HCT116 (cell line): ENCODE measurements at regions not wholly inside any gene's neighbourhood (a gene's known extent, or its start where the extent isn't known, plus 50 kb on each side); places are given as distances from the start of the nearest gene placed in this dataset.

Experiments
- ATF3 ChIP-seq: IDR thresholded peaks from 2 replicates; pipeline ENCODE4 v1.6.1; 2012
- CTCF ChIP-seq, 3 experiments: fragments of 200-600 bp in 1 of 3; sonication (generic) in 1 of 3; IDR thresholded peaks in 2 of 3; conservative IDR thresholded peaks in 1 of 3; 2 replicates each; pipeline ENCODE4 v1.5.1; 2012 to 2017; ENCODE audit warnings: low read depth in 2 of 3, low read length in 2 of 3, antibody characterized with exemption in 1 of 3, borderline replicate concordance in 1 of 3, control low read depth in 1 of 3, mild to moderate bottlenecking in 1 of 3, mixed read lengths in 1 of 3, mixed run types in 1 of 3, moderate library complexity in 1 of 3; ENCODE audit not compliant: insufficient read depth in 1 of 3
- POLR2A ChIP-seq: IDR thresholded peaks from 2 replicates; pipeline ENCODE4 v1.7.0; 2011; ENCODE audit warnings: borderline replicate concordance; ENCODE audit not compliant: insufficient read depth, insufficient read length; ENCODE audit errors: extremely low read depth
- POLR2AphosphoS5 ChIP-seq: IDR thresholded peaks from 2 replicates; pipeline ENCODE4 v1.6.1; 2011; ENCODE audit warnings: mild to moderate bottlenecking, low read depth, low read length, moderate library complexity
- SIN3A ChIP-seq: IDR thresholded peaks from 2 replicates; pipeline ENCODE4 v1.6.1; 2012; ENCODE audit warnings: low read depth
- SP1 ChIP-seq: IDR thresholded peaks from 2 replicates; pipeline ENCODE4 v1.6.1; 2012; ENCODE audit warnings: low read depth
- ZBTB33 ChIP-seq: IDR thresholded peaks from 2 replicates; pipeline ENCODE4 v1.6.1; 2011; ENCODE audit warnings: mild to moderate bottlenecking, low read length, moderate library complexity; ENCODE audit not compliant: insufficient replicate concordance; ENCODE audit errors: extremely low read depth

- TF ChIP-seq POLR2A = no peak
- TF ChIP-seq ATF3 = no peak
- TF ChIP-seq CTCF (IDR thresholded peaks at IDR 0.05 in 2 of 3, conservative IDR thresholded peaks at IDR 0.05 in 1 of 3; ENCODE audit: borderline replicate concordance in 1 of 3, insufficient read depth in 1 of 3, low read depth in 2 of 3, low read length in 2 of 3) = no peak
- no peak for TF ChIP-seq ZBTB33
- no peak for TF ChIP-seq SP1
- TF ChIP-seq POLR2AphosphoS5 = no peak
- no peak for TF ChIP-seq SIN3A
These were observed 439.3 kb upstream of the ADAMTS16 start for GRCh38 chr5:4700871-4701270.
